ENCODE measurements at regions not wholly inside any gene's neighbourhood (a gene's known extent, or its start where the extent isn't known, plus 50 kb on each side); places are given as distances from the start of the nearest gene placed in this dataset.

- Histone ChIP-seq H3K4me3 (no peak overlapping the region), H3K9me3 (no peaks in the 10 kb centered on the region), H3K27ac (no peak overlapping the region), H3K36me3 (no peaks in the 10 kb centered on the region), H3K27me3 (no peaks in the 10 kb centered on the region), H3K4me1 (no peaks in the 10 kb centered on the region)
- no peak for TF ChIP-seq POLR2A (IDR thresholded peaks at IDR 0.05)
- no peak for TF ChIP-seq CTCF (IDR thresholded peaks at IDR 0.05)
- DNase-seq, result no peak
Observed at GRCh38 chr2:34387536-34387935, 788.4 kb upstream of the FAM98A start.

- Histone ChIP-seq H3K27ac (no peak overlapping the region), H3K4me1 (no peaks in the 10 kb centered on the region), H3K27me3 (no peaks in the 10 kb centered on the region), H3K9me3 (no peaks in the 10 kb centered on the region), H3K36me3 (no peaks in the 10 kb centered on the region), H3K4me3 (no peak overlapping the region)
- no peak for DNase-seq
- no peak for TF ChIP-seq CTCF (IDR thresholded peaks at IDR 0.05)
- TF ChIP-seq POLR2A (IDR thresholded peaks at IDR 0.05), result no peak
Observed at GRCh38 chr2:34379586-34379985, 780.5 kb upstream of the FAM98A start.

- Histone ChIP-seq H3K27ac (no peak overlapping the region), H3K9me3 (no peaks in the 10 kb centered on the region), H3K36me3 (no peaks in the 10 kb centered on the region), H3K27me3 (no peaks in the 10 kb centered on the region), H3K4me3 (no peak overlapping the region), H3K4me1 (no peaks in the 10 kb centered on the region)
- DNase-seq, result no peak
- TF ChIP-seq POLR2A (IDR thresholded peaks at IDR 0.05) (no peak), CTCF (IDR thresholded peaks at IDR 0.05) (no peak)
Observed at GRCh38 chr2:34373586-34374233, 774.6 kb upstream of the FAM98A start.

GRCh38 chr2:34372967-34373366 lies 773.9 kb upstream of the FAM98A start:
- no peaks in the 10 kb centered on the region for H3K4me1 ChIP-seq
- no peak overlapping the region for H3K4me3 ChIP-seq
- TF ChIP-seq POLR2A (IDR thresholded peaks at IDR 0.05) (no peak), CTCF (IDR thresholded peaks at IDR 0.05) (no peak)
- DNase-seq, result no peak
- no peaks in the 10 kb centered on the region for H3K36me3 ChIP-seq
- no peaks in the 10 kb centered on the region for H3K27me3 ChIP-seq
- H3K9me3 ChIP-seq, result no peaks in the 10 kb centered on the region
- no peak overlapping the region for H3K27ac ChIP-seq

GRCh38 chr2:34371711-34372110 lies 772.6 kb upstream of the FAM98A start:
- Histone ChIP-seq H3K9me3 (no peaks in the 10 kb centered on the region), H3K4me1 (no peaks in the 10 kb centered on the region), H3K27ac (no peak overlapping the region), H3K36me3 (no peaks in the 10 kb centered on the region), H3K4me3 (no peak overlapping the region), H3K27me3 (no peaks in the 10 kb centered on the region)
- no peak for DNase-seq
- TF ChIP-seq POLR2A (IDR thresholded peaks at IDR 0.05), result no peak
- no peak for TF ChIP-seq CTCF (IDR thresholded peaks at IDR 0.05)

- Histone ChIP-seq H3K9me3 (no peaks in the 10 kb centered on the region), H3K27me3 (no peaks in the 10 kb centered on the region), H3K27ac (no peak overlapping the region), H3K4me1 (no peaks in the 10 kb centered on the region), H3K36me3 (no peaks in the 10 kb centered on the region), H3K4me3 (no peak overlapping the region)
- no peak for DNase-seq
- TF ChIP-seq CTCF (IDR thresholded peaks at IDR 0.05) (no peak), POLR2A (IDR thresholded peaks at IDR 0.05) (no peak)
Observed at GRCh38 chr2:34368304-34368703, 769.2 kb upstream of the FAM98A start.
